ENCODE measurements at regions not wholly inside any gene's neighbourhood (a gene's known extent, or its start where the extent isn't known, plus 50 kb on each side); places are given as distances from the start of the nearest gene placed in this dataset.
"Not testable (repeated sequence)": the region's sequence is repeated elsewhere in the genome, so short reads cannot be mapped to it uniquely, and the experiment has no call there.

GRCh38 chr1:273772-274171, 177.7 kb downstream of the OR4F29 start:
- H3K27ac Mint-ChIP-seq; H3K27me3 Mint-ChIP-seq; DNase-seq; H3K9me3 Mint-ChIP-seq; H3K4me3 Mint-ChIP-seq; H3K4me1 Mint-ChIP-seq; POLR2A ChIA-PET; H3K36me3 Mint-ChIP-seq (ENCODE audit: low read depth); CTCF ChIA-PET: not testable (repeated sequence)

DNA sequence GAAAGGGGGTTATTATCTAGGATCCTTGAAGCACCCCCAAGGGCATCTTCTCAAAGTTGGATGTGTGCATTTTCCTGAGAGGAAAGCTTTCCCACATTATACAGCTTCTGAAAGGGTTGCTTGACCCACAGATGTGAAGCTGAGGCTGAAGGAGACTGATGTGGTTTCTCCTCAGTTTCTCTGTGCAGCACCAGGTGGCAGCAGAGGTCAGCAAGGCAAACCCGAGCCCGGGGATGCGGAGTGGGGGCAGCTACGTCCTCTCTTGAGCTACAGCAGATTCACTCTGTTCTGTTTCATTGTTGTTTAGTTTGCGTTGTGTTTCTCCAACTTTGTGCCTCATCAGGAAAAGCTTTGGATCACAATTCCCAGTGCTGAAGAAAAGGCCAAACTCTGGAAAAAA, 183.7 kb downstream of the OR4F29 start:
- POLR2A ChIA-PET; H3K4me3 Mint-ChIP-seq; H3K27me3 Mint-ChIP-seq; H3K9me3 Mint-ChIP-seq; H3K4me1 Mint-ChIP-seq; CTCF ChIA-PET; H3K36me3 Mint-ChIP-seq (ENCODE audit: low read depth); H3K27ac Mint-ChIP-seq: not testable (repeated sequence)
- DNase-seq: peak; percentile 80
